Duodenal mucosa (tissue), 2 donors: ENCODE measurements at regions not wholly inside any gene's neighbourhood (a gene's known extent, or its start where the extent isn't known, plus 50 kb on each side); places are given as distances from the start of the nearest gene placed in this dataset.

ENCODE experiments used
- H3K27ac ChIP-seq: one replicate; pipeline ENCODE4 v1.7.0; 2013; ENCODE audit warnings: low read depth, low read length
- H3K27me3 ChIP-seq, 2 donors: one replicate each; pipeline ENCODE4 v1.7.0; 2013; ENCODE audit warnings: low read length in 2 of 2, control low read depth in 1 of 2; ENCODE audit not compliant: insufficient read depth in 2 of 2, control insufficient read depth in 1 of 2
- H3K36me3 ChIP-seq, 2 donors: one replicate each; pipeline ENCODE4 v1.7.0; 2013; ENCODE audit warnings: low read length in 2 of 2, control low read depth in 1 of 2; ENCODE audit not compliant: insufficient read depth in 2 of 2, control insufficient read depth in 1 of 2
- H3K4me1 ChIP-seq, 2 donors: one replicate each; pipeline ENCODE4 v1.7.0; 2013; ENCODE audit warnings: low read length in 2 of 2, control low read depth in 1 of 2; ENCODE audit not compliant: insufficient read depth in 2 of 2, control insufficient read depth in 1 of 2
- H3K4me3 ChIP-seq, 2 donors: one replicate each; pipeline ENCODE4 v1.7.0; 2013; ENCODE audit warnings: low read length in 2 of 2, low read depth in 1 of 2
- H3K9ac ChIP-seq, 2 donors: one replicate each; pipeline ENCODE4 v1.7.0; 2013; ENCODE audit warnings: low read length in 2 of 2, low read depth in 1 of 2
- H3K9me3 ChIP-seq, 2 donors: one replicate each; pipeline ENCODE4 v1.7.0; 2013; ENCODE audit warnings: low read length in 2 of 2, control low read depth in 1 of 2; ENCODE audit not compliant: control insufficient read depth in 1 of 2

- Histone ChIP-seq H3K4me3 (no peak overlapping the region), H3K9ac (no peak overlapping the region), H3K36me3 (no peaks in the 10 kb centered on the region), H3K27me3 (peaks cover 0 to 7% of the 10 kb centered on the region in 2 donors), H3K4me1 (no peaks in the 10 kb centered on the region), H3K9me3 (no peaks in the 10 kb centered on the region), H3K27ac (no peak overlapping the region)
Observed at GRCh38 chr3:127068111-127068810, 85.3 kb downstream of the PLXNA1 start.

GRCh38 chr3:127068871-127069270 lies 86.0 kb downstream of the PLXNA1 start:
- Histone ChIP-seq H3K4me1 (no peaks in the 10 kb centered on the region), H3K4me3 (no peak overlapping the region), H3K36me3 (no peaks in the 10 kb centered on the region), H3K9me3 (no peaks in the 10 kb centered on the region), H3K27me3 (peaks cover 0 to 7% of the 10 kb centered on the region in 2 donors), H3K27ac (no peak overlapping the region), H3K9ac (no peak overlapping the region)

- H3K27me3 ChIP-seq, result peaks cover 0 to 7% of the 10 kb centered on the region in 2 donors
- no peaks in the 10 kb centered on the region for H3K9me3 ChIP-seq
- no peak overlapping the region for H3K27ac ChIP-seq
- H3K9ac ChIP-seq, result no peak overlapping the region
- no peaks in the 10 kb centered on the region for H3K36me3 ChIP-seq
- no peaks in the 10 kb centered on the region for H3K4me1 ChIP-seq
- no peak overlapping the region for H3K4me3 ChIP-seq
Observed at GRCh38 chr3:127069814-127070440, 87.0 kb downstream of the PLXNA1 start.

GRCh38 chr3:127070776-127071175 lies 87.9 kb downstream of the PLXNA1 start:
- Histone ChIP-seq H3K4me3 (no peak overlapping the region), H3K27me3 (peaks cover 0 to 7% of the 10 kb centered on the region in 2 donors), H3K36me3 (no peaks in the 10 kb centered on the region)

GRCh38 chr3:127071597-127072001 lies 88.7 kb downstream of the PLXNA1 start:
- Histone ChIP-seq H3K4me1 (no peaks in the 10 kb centered on the region), H3K9me3 (no peaks in the 10 kb centered on the region), H3K27ac (no peak overlapping the region), H3K27me3 (peaks cover 0 to 7% of the 10 kb centered on the region in 2 donors), H3K9ac (no peak overlapping the region), H3K36me3 (no peaks in the 10 kb centered on the region), H3K4me3 (no peak overlapping the region)

More at GRCh38 chr3:127070776-127071175, 87.9 kb downstream of the PLXNA1 start:
- Histone ChIP-seq H3K9ac (no peak overlapping the region), H3K4me1 (no peaks in the 10 kb centered on the region), H3K27ac (no peak overlapping the region), H3K9me3 (no peaks in the 10 kb centered on the region)

- Histone ChIP-seq H3K4me3 (no peak overlapping the region), H3K36me3 (no peaks in the 10 kb centered on the region), H3K27ac (no peak overlapping the region), H3K4me1 (no peaks in the 10 kb centered on the region), H3K9ac (no peak overlapping the region), H3K9me3 (no peaks in the 10 kb centered on the region), H3K27me3 (peaks cover 0 to 7% of the 10 kb centered on the region in 2 donors)
Observed at GRCh38 chr3:127072221-127072771, 89.4 kb downstream of the PLXNA1 start.

- Histone ChIP-seq H3K36me3 (no peaks in the 10 kb centered on the region), H3K4me1 (no peaks in the 10 kb centered on the region), H3K9ac (no peak overlapping the region), H3K27me3 (peaks cover 0 to 7% of the 10 kb centered on the region in 2 donors), H3K9me3 (no peaks in the 10 kb centered on the region), H3K4me3 (no peak overlapping the region), H3K27ac (no peak overlapping the region)
Observed at GRCh38 chr3:127072971-127073783, 90.3 kb downstream of the PLXNA1 start.

- Histone ChIP-seq H3K27ac (no peak overlapping the region), H3K4me1 (no peaks in the 10 kb centered on the region), H3K9ac (no peak overlapping the region), H3K36me3 (no peaks in the 10 kb centered on the region), H3K4me3 (no peak overlapping the region), H3K9me3 (no peaks in the 10 kb centered on the region), H3K27me3 (peaks cover 0 to 7% of the 10 kb centered on the region in 2 donors)
Observed at GRCh38 chr3:127073941-127074820, 91.3 kb downstream of the PLXNA1 start.

GRCh38 chr3:127074900-127075360 lies 92.0 kb downstream of the PLXNA1 start:
- Histone ChIP-seq H3K27ac (no peak overlapping the region), H3K27me3 (peaks cover 0 to 10% of the 10 kb centered on the region in 2 donors), H3K9ac (no peak overlapping the region), H3K9me3 (no peaks in the 10 kb centered on the region), H3K4me1 (no peaks in the 10 kb centered on the region), H3K36me3 (no peaks in the 10 kb centered on the region), H3K4me3 (no peak overlapping the region)
